ENCODE measurements at regions not wholly inside any gene's neighbourhood (a gene's known extent, or its start where the extent isn't known, plus 50 kb on each side); places are given as distances from the start of the nearest gene placed in this dataset.

DNA sequence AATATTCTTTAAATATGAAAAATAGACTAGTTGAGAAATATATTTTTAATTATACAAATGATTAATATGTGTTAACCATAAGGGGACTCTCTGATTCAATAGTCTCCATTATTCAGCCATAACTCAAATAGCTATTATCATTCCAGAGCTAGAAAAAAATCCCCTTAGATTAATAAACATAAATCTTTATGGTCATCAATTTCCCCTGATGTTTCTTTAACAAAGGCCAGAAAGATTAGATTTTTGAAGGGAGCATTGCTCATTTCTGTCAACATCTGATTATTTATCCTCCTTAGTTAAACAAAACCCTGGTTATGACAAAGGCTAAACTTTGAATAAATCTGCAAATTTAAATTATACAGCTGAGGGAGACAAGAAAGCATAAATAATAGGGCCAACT is 215.7 kb downstream of the PLA2G4A start:
- TF ChIP-seq EZH2 (IDR thresholded peaks at IDR 0.05; ENCODE audit: insufficient read depth, poor library complexity, severe bottlenecking) (no peak), EZH2phosphoT487 (IDR thresholded peaks at IDR 0.05; ENCODE audit: insufficient read depth, low read depth) (no peak)
